HG02981 (cell line): ENCODE measurements at regions not wholly inside any gene's neighbourhood (a gene's known extent, or its start where the extent isn't known, plus 50 kb on each side); places are given as distances from the start of the nearest gene placed in this dataset.

ENCODE experiments used
- ATAC-seq: cut with Tn5 transposase; IDR thresholded peaks from one replicate; pipeline ENCODE4 v1.9.1; 2021; ENCODE audit warnings: mild to moderate bottlenecking, moderate library complexity; ENCODE audit not compliant: unreplicated experiment

DNA sequence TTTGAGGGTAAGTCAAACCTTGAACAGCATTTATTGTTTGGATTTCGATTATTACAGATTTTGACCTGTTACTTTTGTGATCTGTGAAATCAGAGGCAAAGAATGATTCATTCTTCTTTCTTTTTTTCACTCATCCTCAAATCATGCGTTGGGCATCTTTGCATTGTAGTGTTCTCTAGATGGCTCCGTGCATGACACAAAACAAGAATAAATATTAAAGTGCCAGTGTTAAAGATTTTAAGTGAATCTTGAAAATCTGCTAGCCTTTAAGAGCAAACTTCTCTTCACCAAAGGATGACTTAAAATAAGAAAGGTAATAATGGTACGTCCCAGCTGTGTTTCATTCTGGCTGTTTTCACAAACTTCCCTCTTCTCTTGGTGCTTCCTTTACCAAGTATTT is 361.9 kb upstream of the SMARCA2 start:
- no peak for ATAC-seq

DNA sequence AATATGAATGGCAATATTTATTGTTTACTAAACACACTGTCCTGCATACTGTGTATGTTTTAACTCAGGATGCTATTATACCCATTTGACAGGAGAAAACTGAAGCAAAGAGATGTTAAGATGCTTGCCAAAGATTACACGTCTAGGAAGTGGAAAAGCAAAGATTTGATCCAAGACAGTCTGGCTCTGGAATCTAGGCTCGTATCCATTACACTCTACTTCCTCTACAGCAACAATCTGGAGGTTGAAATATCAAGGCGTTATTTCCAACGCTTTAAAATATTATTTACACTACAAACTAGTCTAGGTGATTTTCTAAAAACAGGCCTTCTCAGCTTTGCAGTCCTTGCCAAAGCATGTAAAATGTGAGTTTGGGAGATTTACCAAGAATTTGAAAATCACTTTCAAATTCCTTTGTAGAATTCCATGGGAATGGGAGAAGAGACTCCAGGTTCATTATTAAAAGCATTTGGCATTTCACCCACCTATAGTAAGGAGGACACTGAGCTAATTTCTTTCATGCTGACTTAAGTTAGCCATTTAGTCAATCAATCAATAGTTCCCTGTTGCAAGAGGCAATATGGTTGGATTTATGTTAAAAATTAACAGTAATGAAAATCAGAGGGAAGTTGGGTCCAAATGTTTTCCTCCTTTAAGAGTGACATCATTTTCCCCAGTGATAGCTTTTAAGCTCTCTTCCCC is 356.3 kb upstream of the SMARCA2 start:
- ATAC-seq = no peak

DNA sequence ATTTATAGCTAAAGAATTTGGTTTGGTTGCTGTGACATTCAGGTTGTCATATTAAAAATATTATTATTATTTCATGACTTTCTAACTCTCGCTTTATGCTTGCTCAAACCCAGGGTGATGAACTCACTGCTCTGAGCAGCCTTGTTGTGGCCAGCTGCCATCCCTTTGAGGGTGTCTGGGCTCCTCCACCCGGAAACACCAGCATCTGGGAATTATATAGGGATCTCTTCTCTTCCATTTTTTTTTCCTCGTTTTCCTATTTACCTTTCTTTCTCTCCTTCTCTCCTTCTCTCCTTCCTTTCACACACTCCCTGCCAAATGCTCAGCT is 355.8 kb upstream of the SMARCA2 start:
- ATAC-seq = no peak

DNA sequence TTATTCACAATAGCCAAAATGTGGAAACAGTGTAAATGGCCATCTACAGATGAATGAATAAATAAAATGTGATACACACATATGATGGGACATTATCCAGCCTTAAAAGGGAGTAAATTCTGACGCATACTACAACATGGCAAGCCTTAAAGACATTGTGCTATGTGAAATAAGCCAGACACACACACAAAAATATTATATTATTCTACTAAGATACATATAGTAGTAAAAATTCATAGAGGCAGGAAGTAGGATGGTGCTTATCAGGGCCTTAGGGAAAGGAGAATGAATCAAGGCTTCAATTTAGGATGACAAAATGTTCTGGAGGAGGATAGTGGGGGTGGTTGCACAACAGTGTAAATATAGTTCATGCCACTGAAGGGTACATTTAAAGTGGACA is 346.7 kb upstream of the SMARCA2 start:
- ATAC-seq = no peak

DNA sequence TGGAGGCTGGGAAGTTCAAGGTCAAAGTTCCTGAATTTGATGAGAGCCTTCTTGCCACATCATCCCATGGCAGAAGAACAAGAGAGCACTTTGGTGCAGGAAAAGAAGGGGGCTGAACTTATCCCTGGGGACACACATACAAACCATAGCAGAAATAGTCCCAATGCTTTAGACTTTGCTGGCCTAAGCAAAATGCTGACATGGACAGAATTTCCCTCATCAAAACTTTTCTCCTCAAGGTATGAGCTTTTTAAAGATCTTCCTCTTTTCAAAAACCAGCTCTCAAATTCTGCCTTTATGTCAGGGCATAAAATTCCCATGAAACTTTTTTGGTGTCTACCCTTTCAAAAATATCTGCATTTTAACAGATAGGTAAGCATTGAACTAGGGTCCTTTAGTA is 341.8 kb upstream of the SMARCA2 start:
- ATAC-seq = no peak

DNA sequence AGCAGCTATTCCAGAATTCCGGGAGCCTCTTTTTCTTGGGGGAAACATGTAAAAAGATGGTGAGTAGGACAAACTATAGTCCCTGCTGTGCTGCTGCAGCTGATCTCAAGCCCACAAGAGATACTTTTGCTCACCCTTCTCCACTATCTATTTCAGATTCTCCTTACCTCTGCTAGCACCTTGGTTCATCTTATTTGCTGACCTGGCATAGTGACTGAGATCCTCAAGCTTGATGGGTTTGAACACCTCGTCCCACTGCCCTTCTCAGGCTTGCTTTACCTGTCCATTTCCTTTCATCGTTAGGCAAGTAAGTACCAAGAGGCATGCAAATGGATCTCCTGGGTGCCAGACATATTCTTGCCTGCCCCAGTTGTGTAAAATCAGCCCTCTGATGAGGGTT is 338.4 kb upstream of the SMARCA2 start:
- ATAC-seq = no peak

DNA sequence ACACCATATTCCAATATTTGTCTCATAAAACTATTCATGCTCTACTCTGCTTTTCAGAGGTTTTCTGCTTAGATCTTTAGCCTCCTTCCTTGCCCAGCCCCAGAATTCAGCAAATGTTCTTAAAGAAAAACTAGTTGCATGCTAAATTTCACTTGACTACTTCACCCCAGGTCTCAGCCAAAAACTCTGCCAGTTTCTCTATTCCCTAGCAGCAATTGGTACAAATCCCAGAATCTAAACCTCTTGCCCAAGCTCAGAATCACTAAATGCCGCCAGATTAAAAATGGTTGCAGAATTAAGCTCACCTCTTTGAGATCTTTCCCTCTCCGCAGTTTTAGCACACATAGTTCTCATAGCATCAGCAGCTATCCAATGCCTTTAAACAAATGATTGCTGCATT is 331.2 kb upstream of the SMARCA2 start:
- no peak for ATAC-seq

DNA sequence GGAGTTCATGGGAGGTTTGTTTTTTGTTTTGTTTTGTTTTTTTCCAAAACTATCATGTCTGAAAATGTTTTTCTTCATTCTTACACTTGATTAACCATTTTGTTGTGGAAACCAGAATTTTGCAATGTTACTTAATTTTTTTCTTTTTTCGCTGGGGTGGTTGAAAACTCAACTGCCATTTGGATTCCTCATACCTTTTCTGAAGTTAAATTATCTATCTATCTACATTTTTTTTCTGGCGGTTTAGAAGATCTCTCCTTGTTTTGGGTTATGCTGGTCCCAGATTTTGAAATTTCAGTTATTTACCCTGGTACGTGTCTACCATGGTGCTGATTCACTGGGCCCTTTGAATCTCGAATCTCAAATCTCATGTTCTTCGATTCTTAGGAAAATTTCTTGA is 316.2 kb upstream of the SMARCA2 start:
- no peak for ATAC-seq

DNA sequence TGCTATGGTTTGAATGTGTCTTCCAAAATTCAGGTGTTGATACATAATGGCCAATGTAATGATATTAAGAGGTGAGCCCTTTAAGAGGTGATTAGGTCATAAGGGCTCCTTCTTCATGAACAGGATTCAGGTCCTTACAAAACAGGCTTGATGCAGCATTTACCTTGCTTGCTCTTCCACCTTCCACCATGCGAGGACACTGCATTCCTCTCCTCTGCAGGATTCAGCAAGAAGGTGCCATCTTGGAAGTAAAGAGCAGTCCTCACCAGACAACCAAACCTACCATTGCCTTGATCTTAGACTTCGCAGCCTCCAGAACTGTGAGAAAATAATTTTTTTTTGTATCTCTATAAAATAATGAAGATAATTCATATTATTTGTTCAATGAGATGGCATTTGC is 314.0 kb upstream of the SMARCA2 start:
- ATAC-seq = no peak

DNA sequence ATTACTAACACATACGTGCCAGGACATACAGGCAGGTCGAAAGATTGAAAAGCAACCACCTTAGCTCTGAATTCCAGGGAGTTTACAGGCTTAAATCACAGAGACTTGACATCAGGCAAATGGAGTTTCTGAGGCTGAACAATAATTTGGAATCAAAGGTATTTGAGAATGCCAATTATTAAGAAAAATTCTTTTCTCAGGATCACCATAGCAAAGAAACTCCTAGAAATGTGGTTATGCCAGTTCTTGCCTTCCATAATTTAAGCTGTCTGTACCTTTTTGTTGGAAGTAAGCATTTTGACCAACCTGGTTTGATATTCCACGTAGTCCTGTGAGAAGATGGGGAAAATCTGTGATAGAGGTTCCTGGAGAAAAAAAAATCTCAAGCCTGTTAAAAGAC is 312.4 kb upstream of the SMARCA2 start:
- ATAC-seq = no peak

DNA sequence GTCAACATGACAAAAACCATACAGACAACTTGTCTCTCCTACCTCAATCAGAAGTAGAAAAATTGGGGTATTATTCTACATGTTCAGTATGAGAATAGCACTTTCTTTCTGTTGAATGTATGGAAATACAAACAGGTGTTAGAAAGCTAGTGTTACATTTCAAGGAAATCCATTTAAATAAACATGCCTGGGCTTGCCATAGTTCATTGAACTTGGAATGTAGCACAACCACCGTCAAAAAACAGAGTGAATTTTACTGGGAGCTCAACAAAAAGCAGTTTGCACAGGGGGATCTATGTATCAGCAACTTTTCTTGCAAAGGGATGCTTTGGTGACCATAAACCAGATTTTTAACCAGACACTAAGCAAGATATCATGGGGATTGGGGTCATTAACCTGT is 307.9 kb upstream of the SMARCA2 start:
- no peak for ATAC-seq

DNA sequence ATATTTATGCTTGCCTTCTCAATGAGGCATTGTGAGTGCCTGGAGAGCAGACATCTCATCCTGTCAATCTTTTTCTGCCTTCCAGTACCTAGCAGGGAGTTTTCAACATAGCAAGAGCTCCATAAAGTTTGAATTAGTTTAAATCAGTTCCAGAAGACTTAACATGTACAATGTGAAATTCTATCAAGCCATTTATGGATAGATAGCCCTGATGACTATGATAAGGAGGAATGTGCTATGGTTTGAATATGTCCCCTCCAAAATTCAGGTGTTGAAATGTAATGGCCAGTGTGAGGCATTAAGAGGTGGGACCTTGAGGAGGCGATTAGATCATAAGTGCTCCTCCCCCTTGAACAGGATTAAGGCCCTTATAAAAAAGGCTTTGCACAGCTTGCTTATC is 306.9 kb upstream of the SMARCA2 start:
- no peak for ATAC-seq

DNA sequence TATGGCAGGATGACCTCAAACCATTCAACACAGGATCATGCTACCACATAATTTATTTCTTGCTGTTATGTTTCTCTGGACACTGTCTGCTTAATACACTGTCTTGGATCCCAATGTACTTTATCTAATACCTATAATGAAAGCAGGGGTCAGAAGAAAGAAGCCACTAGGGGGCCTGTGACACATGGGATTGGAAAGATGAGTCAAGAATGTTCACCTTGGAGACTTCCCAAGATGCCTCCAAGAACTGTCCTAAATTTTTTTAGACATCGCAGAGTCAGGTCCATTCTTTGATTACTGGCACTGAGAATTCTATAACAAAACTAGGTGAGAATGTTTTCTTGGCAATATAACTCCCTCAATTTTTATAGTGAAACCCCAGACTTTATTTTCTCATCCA is 305.8 kb upstream of the SMARCA2 start:
- ATAC-seq = no peak

DNA sequence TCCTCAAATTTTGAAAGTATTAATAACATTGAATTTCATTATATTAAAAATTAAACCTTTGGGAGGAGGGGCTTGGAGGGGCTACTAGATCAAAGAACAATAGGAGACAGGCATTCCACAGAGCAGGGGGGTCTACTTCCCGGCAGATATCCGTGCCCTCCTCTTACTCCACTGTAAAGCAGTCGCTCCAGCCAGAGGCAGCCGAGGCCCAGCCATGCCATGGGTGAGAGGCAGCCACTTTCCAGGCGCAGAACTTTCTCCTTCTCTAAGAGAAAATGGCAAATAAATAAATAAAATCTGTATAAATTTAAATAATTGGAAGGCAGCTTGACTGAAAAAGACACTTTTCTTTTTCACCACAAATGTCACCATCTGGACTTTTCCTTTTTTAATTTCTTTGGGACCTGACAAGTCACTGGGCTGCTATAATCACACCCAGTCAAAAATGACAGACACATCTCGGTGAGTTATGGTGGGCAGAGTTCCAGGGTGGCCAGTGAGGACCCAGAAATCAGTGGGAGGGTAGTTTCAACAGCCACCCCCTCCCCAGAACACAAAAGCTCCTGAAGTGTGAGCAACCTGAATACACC is 302.2 kb upstream of the SMARCA2 start:
- ATAC-seq = no peak

DNA sequence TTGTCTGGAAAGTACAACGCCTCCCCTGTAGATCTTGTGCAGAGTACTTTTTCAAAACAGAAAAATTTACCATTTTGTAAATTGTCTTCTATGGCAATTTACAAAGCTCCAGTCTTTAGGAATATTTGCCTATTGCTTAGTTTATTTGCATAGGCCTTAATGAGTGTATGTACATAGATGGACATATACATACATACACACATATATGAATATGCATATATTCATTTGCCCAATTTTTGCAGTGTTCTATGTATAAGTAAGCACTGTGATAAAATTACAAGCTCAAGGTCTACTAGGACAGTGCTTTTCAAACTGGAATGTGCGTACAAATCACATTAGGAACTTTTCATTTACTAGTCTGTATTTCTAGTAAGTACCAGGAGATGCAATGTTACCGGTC is 301.3 kb upstream of the SMARCA2 start:
- ATAC-seq = no peak

DNA sequence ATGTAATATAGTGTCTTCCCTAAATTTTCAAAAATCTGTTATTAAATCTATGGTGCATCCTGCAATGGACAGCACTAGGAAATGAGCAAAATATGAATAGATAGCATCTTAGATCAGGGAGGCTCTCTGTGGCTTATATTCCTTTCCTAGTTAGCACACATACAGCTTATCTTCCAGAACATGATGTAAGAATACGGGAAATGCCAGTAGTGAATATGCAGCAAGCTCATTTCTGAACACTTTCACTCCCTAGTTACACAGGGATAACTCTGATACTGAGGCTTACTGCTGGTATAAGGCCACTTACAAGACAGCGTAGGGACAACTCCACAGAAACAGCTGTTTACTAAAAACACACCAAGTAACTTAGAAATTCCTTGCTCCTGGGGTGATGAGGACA is 297.3 kb upstream of the SMARCA2 start:
- no peak for ATAC-seq

DNA sequence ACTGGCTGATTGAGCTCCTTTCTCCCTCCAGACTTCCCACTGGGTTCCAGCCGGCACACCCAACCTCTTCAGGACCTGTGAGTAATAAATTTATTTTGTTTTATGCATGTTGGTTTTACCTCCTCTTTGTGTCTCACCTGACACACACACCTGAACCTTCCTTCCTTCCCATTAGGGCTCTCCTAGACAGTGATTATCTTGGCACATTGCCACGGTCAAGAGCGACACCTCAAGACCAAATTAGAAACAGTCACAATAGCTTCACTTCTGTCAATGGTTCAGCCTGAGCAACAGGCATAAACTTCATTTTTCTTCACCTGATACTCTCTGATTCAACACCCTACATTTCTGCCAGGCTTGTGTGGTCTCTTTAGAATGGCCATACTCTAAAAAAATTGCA is 296.3 kb upstream of the SMARCA2 start:
- ATAC-seq = no peak

DNA sequence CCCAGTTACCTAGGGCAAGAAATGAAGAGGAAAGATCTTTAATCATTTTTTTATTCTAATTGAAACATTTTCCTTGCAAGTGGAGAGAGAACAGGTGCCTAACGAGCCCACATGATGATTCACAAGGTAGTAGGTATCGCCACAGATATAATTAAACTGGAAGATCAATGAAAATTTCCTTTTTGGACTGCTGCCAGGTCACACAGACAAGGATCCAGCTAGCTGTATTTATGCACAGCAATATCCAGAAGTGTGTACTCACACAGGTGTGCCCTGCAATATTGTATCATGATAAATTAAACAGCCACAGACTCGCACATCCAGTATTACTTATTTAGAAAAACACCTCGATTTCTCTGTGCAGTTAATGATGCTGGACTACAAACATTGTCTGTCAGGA is 294.0 kb upstream of the SMARCA2 start:
- no peak for ATAC-seq

DNA sequence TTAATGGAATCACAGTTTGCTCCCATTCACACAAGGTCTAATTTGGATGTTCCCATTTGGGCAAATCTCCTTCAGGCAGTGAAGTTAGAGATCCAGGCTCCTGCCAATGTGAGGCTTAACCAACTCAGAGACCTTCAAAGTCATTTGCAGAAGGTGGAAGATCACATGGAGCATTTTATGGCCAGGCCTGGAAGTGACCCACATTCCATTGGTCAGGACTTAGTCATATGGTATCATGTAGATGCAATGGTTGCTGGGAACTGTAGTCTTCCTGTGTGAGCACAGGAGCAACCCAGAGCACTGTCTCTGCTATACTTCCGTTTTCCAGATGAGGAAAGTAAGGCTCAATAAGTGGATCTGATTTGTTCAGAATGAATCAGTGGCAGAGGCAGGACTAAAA is 292.7 kb upstream of the SMARCA2 start:
- ATAC-seq = no peak

DNA sequence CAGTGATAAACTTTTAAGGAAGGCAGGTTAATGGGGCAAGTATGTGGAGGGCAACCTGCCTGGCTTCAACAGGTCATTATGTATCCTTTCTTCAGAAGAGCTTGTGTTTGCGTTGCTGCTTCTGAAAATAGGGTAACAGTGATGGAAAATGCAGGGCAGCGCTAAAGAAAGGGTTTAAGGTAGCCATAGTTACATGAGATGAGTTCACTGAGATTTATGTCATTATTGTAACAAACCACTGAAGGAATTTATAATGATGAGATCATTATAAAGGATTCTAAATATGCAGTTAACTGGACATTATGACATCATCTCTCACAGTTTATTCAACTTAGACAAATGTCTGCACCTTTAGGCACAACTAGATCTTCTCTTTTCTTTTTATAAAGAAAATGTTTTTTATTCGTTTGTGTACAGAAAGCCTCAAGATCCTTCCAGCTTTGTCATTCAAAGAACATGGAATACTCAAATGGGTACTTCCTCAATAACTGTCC is 291.6 kb upstream of the SMARCA2 start:
- ATAC-seq = no peak

DNA sequence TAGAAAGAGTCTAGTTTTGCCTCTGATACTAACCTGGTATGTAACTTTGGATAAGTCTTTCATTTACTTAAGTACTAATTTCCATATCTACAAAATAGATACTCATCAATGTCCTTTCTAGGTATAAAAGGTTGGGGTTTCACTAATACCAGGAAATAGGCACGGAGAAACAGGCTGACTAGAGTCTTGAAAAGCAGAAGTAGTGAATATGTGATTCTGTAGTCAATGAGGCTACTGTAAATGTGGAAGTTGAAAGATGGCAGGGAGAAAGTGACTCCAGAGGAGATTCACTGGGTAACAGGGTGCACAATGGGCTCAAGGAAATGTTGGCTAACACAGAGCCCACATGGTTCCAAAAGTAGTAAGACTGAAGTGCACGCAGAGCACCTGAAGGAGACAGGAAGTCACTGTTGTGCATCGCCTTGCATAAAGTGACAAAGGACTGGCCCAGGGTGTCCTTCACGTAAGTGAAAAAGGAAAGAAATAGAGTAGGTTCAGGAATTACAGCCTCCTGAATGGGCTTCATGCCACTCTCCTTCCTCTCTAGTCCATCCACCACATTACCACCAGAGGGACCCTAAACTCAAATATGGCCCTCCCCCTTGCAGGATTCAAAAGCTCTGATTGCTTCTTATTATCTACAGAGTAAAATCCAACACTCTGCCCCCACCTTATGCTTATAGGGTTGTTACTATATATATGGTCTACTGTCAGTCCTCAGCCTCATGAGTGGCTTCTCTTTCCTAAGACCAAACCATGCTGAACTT is 288.0 kb upstream of the SMARCA2 start:
- no peak for ATAC-seq

DNA sequence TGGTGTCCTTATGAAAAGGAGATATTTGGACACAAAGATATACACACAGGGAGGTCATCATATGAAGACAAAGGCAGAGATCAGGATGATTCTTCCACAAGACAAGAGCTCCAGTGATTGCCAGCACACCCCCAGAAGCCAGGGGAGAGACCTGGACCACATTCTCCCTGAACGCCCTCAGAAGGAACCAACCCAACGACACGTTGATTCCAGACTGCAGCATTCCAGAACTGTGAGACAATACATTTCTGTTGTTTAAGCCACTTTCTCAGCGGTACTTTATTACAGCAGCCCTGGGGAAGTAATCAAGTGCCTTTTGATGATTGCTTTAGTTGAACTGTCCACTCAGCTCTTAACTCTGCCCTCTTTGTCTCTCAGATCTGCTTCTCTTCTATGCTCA is 285.5 kb upstream of the SMARCA2 start:
- no peak for ATAC-seq
